HG03520 (cell line): ENCODE measurements at regions not wholly inside any gene's neighbourhood (a gene's known extent, or its start where the extent isn't known, plus 50 kb on each side); places are given as distances from the start of the nearest gene placed in this dataset.

Source experiments
- ATAC-seq: cut with Tn5 transposase; IDR thresholded peaks from one replicate; pipeline ENCODE4 v1.9.1; 2021; ENCODE audit warnings: mild to moderate bottlenecking, moderate library complexity; ENCODE audit not compliant: unreplicated experiment

GRCh38 chr16:51696376-51696775 is 545.3 kb upstream of the SALL1 start:
- ATAC-seq = no peak

DNA sequence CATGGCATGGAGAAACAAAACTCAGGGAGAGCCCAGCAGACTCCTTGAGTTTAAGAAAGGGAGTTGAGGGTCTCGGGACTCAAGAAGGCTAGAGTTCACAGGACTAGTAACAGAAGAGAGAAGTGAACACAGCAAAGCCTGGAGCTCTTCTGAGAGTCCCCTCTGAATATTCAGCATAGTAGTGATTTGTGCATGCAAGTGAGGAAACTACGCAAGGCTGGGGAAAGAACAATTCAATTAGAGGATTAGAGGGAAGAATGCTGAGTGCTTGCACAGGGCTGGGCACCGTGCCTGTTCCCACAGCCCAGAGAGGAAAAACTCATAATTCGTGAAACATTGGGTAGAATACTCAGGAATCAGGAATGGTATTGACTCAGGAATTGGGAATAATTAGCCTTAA is 540.0 kb upstream of the SALL1 start:
- ATAC-seq = no peak

DNA sequence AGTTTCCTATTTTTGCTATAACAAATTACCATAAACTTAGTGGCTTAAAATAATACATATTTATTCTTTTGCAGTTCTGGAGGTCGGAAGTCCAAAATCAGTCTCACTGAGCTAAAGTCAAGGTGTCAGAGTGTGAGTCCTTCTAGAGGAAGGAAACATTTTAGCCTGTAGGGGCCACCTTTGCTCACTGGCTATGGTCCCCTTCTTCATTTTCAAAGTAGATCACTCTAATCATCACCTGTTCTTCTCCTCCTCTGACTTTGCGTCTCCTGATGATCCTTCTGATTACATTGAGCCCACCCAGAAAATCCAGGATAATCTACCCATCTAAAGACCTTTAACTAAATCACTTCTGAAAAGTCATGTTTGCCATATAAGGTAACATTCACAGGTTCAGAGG is 534.4 kb upstream of the SALL1 start:
- no peak for ATAC-seq

GRCh38 chr16:51683882-51684281 is 532.8 kb upstream of the SALL1 start:
- ATAC-seq = no peak

- no peak for ATAC-seq
These were observed 531.8 kb upstream of the SALL1 start for GRCh38 chr16:51682905-51683304.

DNA sequence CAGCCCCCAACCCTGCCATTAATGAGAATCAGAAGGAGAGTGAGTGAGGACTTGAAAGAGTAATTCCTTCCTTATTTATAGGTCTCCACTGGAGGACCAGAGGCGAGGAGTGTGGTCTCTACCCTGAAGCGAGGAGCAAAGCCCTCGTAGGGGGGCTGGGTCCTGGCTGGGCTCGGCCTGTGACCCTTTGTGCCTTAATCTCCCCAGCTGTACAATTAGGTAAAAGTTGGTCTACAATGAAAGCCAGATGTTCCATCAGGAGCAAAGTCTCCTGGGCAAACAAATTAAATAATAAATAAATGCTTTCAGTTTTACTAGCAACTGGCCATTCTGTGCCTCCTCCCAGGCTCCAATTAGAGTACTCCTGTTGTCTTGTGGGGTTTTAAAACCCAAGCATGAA is 523.5 kb upstream of the SALL1 start:
- ATAC-seq = no peak

GRCh38 chr16:51670527-51670926 is 519.5 kb upstream of the SALL1 start:
- ATAC-seq = no peak

GRCh38 chr16:51666821-51667220 is 515.8 kb upstream of the SALL1 start:
- no peak for ATAC-seq

GRCh38 chr16:51666074-51666473 is 515.0 kb upstream of the SALL1 start:
- no peak for ATAC-seq

GRCh38 chr16:51665436-51665998 is 514.4 kb upstream of the SALL1 start:
- no peak for ATAC-seq

- ATAC-seq = no peak
These were observed 507.5 kb upstream of the SALL1 start for GRCh38 chr16:51658531-51658930.

DNA sequence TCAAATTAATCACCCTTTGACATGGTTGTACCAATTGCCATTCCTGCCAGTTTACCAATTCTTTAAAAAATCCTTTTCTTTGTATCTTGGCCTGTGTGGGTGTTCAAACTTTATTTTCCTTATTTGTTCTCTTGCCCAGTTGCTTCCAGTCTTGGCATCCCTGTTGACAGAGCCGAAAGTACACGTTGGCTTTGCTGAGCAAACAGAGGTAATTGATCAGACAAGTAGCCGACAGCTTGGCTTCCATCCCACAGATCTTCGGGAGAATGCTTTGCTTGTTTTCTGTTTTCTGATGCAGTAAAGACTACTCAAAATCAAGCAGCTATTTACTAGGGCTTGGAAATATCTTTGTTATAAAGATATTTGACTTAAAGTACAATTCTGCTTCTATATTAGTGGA is 506.8 kb upstream of the SALL1 start:
- ATAC-seq = no peak

GRCh38 chr16:51655249-51655648 is 504.2 kb upstream of the SALL1 start:
- no peak for ATAC-seq

- no peak for ATAC-seq
These were observed 500.0 kb upstream of the SALL1 start for GRCh38 chr16:51651061-51651466.

GRCh38 chr16:51649631-51650030 is 498.6 kb upstream of the SALL1 start:
- ATAC-seq = no peak

GRCh38 chr16:51648526-51648925 is 497.5 kb upstream of the SALL1 start:
- ATAC-seq = no peak

- ATAC-seq = no peak
These were observed 490.2 kb upstream of the SALL1 start for GRCh38 chr16:51641191-51641765.

GRCh38 chr16:51640196-51640595 is 489.1 kb upstream of the SALL1 start:
- ATAC-seq = no peak

GRCh38 chr16:51638339-51639135 is 487.5 kb upstream of the SALL1 start:
- ATAC-seq = no peak

GRCh38 chr16:51637770-51638094 is 486.7 kb upstream of the SALL1 start:
- ATAC-seq = no peak

DNA sequence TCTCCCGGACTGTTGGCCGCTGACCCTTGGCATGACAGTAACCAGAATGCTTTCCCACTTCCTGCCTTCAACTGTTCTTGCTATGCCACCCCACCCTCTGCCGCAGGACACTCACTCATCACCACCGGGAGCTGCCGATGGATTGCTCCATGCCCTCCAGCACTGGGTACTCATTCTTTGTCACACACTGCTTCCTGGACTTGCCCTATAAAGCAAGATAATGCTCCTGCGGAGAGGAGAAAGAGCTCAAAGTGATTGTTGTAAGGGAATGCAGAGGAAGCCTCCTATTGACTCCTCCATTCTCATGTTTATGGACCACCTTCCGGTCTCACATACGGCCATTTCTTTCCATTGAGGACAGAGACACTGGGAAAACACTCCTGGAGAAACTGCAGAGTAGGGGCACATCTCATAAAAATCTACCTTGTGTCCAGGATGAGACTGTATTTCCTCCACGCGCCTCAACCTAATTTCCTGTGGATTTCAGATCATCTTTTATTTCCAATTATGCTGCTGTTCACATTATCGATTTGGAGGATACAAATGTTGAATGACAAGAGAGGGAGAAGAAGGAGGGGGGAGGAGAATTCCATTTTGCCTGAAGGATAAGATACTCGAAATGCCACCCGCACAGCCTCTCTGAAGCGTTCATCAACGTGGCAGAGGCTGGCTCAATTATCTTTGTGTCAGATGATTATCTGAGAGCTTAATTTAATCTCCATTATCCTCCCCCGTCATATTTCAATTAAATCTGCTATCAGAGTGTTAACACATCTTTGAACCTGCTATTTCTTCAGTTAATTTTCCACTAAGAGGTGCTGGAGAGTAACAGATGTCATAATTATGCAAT is 486.1 kb upstream of the SALL1 start:
- ATAC-seq = no peak

- ATAC-seq = no peak
These were observed 484.1 kb upstream of the SALL1 start for GRCh38 chr16:51635181-51635580.
